KBM-7 (cell line): ENCODE measurements at regions not wholly inside any gene's neighbourhood (a gene's known extent, or its start where the extent isn't known, plus 50 kb on each side); places are given as distances from the start of the nearest gene placed in this dataset.

Experiments used
- DNase-seq: peaks from one replicate; pipeline ENCODE4 v3.0.0-alpha.2; 2015
- in situ Hi-C: fragments of 300-500 bp; cut with MboI; formaldehyde crosslinking; loops from 2 replicates; pipeline ENCODE4 v1.14.3; 2020; ENCODE audit warnings: low sequenced_read_pairs, low pct_unique_long_range_greater_than_20kb, mixed read lengths

GRCh38 chr17:51381262-51381661 lies 120.9 kb downstream of the UTP18 start:
- in situ Hi-C loops = no loop called here
- DNase-seq = no peak

- no peak for DNase-seq
- in situ Hi-C loops = no loop called here
Observed at GRCh38 chr17:51385208-51385607, 124.9 kb downstream of the UTP18 start.

- in situ Hi-C loops = no loop called here
- DNase-seq = no peak
Observed at GRCh38 chr17:51387582-51387981, 127.2 kb downstream of the UTP18 start.

DNA sequence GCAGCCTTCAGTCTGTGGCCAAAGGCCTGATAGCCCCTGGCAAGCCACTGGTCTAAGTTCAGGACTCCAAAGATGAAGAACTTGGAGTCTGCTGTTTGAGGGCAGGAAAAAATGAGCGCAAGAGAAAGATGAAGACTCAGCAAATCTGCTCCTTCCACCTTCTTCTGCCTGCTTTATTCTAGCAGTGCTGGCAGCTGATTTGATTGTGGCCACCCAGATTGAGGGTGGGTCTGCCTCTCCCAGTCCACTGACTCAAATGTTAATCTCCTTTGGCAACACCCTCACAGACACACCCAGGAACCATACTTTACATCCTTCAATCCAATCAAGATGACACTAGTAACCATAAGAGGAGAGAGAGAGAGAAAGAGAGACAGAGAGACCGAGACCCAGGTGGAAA lies 127.6 kb downstream of the UTP18 start:
- DNase-seq = no peak
- in situ Hi-C loops = no loop called here

DNA sequence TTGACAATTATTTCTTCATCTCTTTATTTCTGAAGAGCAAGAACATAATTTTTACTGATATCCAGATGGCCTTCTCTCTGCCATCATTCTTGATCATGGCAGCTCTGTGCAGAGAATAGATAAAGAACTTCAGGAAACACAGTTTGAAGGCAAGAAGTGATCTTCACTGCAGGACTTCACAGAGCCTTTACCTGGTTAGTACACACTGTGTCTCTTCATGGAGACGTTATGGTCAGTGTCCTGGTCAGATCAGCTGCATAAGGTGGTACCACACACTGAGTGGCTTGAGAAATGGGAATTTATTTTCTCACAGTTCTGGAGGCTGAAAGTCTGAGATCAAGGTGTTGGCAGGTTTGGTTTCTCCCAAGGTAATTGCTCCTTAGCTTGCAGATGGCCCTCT lies 129.5 kb downstream of the UTP18 start:
- DNase-seq = no peak
- in situ Hi-C loops = no loop called here

DNA sequence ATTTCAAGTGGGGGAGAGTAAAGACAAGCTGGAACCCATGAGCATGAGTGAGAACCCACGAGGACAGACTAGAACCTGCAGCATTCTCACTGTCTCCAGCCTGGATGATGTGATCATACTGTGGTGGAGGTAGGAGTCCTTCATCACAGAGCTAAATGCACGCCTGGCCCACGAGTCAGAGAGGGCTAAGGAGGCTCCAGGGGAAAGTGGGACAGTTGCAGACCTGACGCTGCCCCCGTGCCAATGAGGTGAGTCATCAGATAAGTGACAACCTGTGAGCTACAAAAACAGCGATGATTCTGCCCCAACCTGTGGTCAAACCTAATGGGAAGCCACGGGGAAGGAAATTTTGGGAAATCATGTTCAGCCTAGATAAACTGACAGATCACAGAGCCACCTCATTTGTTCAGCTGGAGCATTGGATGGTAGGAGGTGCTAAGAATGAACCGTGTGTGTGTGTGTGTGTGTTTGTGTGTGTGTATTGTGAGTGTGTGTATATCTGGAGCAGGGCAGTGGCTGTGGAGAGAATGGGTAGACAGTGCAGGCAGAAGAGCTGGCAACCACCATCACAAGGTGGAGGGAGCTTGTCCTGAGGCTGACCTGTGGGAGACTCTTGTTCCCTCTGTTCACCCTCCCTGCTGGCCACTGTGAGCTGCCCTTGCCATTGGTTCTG lies 131.8 kb downstream of the UTP18 start:
- no peak for DNase-seq
- in situ Hi-C loops = no loop called here

- no peak for DNase-seq
- in situ Hi-C loops = no loop called here
Observed at GRCh38 chr17:51395621-51396020, 135.3 kb downstream of the UTP18 start.

DNA sequence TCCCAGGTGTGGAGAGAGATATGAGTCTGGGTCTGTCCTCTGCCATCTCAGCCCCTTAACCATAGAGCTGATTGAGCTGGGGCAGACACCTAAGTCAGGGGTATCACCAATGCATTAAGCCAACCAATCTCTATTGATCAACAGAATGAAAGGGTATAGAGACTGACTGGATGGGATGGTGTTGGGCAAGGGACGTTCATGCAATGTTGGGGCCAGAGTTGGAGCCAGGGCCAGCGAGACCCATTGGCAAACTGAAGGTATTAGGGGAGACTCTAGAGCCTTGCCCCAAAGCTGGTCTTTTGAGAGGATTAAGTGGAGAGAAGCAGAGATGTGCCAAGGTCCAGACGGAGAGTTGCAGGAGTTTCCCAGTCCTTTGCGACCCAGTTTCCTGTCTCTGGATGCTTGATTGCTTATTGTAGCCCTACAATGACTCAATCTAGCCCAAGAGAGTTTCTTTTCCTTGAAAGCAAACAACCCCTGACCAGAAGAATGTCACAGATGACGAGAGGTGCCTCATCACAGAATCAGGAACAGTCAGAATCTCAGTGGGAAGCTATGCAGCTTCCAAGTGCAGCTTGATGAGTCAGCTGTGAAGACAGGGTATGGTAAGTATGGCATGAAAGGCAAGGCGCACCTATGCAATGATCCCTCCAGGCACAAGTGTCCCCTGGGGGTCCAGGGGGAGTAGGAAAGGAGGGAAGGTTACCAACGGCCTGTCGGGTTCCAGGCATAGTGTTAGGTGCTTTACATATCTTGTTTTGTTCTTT lies 137.2 kb downstream of the UTP18 start:
- in situ Hi-C loops = no loop called here
- no peak for DNase-seq

DNA sequence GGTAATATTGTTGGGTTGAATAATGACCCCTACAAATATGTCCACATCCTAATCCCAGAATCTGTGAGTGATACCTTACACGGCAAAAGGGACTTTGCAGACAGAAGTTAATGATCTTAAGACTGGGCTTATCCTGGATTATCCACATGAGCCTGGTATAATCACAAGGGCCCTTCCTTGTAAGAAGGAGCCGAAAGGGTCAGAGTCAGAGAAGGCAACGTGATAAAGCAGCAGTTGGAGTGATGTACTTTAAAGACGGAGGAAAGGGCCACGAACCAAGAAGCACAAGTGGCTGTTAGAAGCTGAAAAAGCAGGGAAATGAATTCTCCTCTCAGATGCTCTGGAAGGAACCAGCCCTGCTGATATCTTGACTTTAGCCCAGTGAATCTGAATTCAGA lies 137.8 kb downstream of the UTP18 start:
- no peak for DNase-seq
- in situ Hi-C loops = no loop called here

DNA sequence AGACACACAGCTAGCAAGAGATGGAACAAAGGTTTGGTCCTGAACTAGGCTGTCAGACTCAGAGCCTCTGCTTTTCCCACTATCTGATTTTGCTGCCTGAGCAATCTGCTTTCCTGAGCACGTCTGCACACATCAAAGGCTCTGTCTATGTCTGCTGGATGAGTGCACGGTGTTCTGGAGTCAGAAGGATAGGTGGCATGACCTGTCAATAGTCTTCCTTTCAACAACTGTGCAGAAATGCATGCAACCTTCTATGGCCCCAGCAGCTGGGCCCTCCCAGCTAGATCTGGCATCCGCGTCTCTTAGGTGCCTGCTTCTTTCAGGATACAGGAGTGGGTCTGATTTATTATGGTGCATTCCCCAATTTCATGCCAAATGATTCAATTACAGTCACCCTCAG lies 138.3 kb downstream of the UTP18 start:
- in situ Hi-C loops = no loop called here
- no peak for DNase-seq

DNA sequence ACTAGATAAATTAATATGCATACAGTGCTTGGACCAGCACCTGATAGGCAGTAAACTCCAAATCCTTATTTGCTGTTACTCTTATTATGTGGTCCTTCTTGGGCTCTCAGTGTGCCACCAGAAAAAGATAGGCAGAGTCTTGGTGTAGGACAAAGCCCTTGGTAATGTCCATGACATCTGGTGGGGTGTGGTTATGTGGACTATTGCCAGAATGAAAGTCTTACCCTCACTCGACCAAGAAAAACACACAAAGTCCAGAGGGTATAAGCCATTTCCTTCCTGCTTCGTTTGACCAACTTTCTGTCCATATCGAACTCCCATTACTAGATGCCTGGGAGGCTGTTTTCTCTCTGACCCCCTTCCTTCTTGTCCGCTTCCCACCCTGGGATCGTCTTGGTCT lies 140.9 kb downstream of the UTP18 start:
- in situ Hi-C loops = no loop called here
- no peak for DNase-seq

DNA sequence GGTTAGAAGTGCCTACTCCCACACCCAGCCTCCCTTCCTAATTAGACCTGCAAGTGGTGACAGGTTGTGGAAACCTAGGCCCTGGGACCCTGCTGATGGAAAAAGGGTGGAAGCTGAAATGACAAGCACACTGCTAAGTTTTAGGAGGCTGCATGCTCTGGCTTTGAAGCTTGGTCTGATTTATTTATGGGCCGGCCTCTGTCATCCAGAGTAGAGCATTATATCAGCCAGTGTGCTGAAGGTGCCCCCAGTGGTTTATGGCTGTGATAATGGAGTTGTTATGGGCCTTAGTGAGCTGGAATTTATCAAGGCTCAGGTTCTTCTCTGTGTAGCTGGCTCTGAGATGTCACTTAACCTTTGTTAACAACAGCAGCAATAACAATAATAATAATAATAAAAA lies 142.6 kb downstream of the UTP18 start:
- DNase-seq = no peak
- in situ Hi-C loops = no loop called here

- in situ Hi-C loops = no loop called here
- no peak for DNase-seq
Observed at GRCh38 chr17:51407576-51407975, 147.2 kb downstream of the UTP18 start.

- in situ Hi-C loops = no loop called here
- DNase-seq = no peak
Observed at GRCh38 chr17:51419476-51419875, 159.1 kb downstream of the UTP18 start.

GRCh38 chr17:51421525-51421924 lies 161.2 kb downstream of the UTP18 start:
- DNase-seq = no peak
- in situ Hi-C loops = no loop called here

DNA sequence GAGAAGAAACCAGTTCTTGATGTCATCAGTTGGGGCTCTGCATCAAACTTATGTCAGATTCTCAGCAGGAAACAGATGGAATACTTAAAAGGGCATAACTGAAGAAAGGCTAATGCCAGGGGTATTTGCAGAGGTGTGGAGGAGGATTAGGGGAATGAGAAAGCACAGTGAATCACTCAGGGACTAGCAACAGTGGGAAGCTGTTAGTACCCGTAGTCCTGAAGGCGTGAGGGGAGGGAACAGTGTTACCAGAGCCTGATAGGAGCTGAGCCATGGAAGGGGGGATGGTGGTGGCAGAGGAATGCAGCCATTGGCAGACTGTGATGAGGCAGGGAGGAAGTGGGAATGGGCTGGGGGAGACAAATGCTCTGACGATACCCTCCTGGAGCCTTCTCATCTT lies 162.3 kb downstream of the UTP18 start:
- in situ Hi-C loops = no loop called here
- DNase-seq = no peak

DNA sequence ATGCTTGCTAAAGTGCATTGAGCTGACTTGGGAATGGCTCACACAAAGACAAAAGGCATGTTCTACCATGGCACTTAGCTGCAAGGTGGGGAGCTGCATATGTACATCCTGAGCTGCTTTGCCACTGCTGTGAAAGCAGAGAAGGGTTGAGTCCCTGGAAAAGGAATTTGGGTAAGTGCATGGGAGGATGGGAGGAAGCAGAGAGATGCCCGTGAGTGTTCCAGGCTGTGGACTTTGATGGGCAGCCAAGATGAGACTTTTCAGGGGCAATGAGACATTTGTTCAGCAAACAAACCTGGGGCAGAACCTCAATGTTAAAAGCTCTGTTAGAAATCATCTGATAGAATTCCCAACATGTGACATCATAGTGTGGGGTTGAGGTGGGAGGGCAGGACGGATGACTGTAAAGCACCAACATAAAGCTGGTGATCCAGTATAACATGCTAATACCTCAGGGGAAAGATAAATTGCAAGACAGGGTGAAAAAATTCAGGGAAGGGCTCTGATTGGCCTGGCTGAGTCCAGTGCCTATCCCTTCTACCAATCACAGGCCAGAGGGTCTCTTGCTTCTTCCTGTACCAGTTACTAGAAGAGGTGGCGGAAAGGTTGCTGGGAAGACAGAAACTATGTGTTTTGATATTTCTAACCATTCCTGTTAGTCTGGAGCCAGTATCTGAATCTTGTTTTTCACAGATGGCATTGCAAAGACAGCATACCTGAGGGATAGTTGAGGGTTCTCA lies 163.2 kb downstream of the UTP18 start:
- in situ Hi-C loops = no loop called here
- DNase-seq = no peak

- no peak for DNase-seq
- in situ Hi-C loops = no loop called here
Observed at GRCh38 chr17:51425773-51426172, 165.4 kb downstream of the UTP18 start.

- DNase-seq = no peak
- in situ Hi-C loops = no loop called here
Observed at GRCh38 chr17:51427323-51427811, 167.0 kb downstream of the UTP18 start.

DNA sequence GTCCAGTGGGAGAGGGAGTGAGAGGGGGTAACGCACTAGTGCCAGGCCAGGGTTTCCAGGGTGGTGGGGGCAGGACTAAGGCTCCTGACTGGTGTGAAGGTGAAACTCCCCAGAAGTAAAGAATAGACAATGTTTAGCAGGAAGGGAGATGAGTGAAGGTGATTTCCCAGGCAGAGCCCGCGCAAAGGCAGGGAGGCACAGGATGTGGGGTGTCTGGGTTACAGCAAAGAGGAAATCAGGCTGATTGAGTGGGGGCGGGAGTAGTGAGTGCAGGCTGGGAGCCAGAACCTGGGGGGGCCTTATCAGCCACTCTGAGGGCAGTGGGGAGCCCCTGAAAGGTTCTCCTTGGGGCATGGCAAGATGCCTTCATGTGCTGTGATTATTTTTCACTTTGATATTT lies 167.5 kb downstream of the UTP18 start:
- DNase-seq = no peak
- in situ Hi-C loops = no loop called here
